Neural progenitor cell (in vitro differentiated cells): ENCODE measurements at regions not wholly inside any gene's neighbourhood (a gene's known extent, or its start where the extent isn't known, plus 50 kb on each side); places are given as distances from the start of the nearest gene placed in this dataset.

ENCODE experiments used
- EZH2 ChIP-seq: fragments of 200-600 bp; sonication (generic); IDR thresholded peaks from 2 replicates; pipeline ENCODE4 v1.6.1; 2017; ENCODE audit warnings: antibody characterized with exemption, mild to moderate bottlenecking, moderate library complexity
- EZH2phosphoT487 ChIP-seq: fragments of 200-600 bp; sonication (generic); IDR thresholded peaks from 2 replicates; pipeline ENCODE4 v1.6.1; 2017; ENCODE audit warnings: antibody characterized with exemption
- TF ChIP-seq, protein P1 (sequence below): fragments of 200-600 bp; sonication (generic); IDR thresholded peaks from 2 replicates; pipeline ENCODE4 v1.5.1; 2017; ENCODE audit warnings: antibody characterized with exemption, mild to moderate bottlenecking

DNA sequence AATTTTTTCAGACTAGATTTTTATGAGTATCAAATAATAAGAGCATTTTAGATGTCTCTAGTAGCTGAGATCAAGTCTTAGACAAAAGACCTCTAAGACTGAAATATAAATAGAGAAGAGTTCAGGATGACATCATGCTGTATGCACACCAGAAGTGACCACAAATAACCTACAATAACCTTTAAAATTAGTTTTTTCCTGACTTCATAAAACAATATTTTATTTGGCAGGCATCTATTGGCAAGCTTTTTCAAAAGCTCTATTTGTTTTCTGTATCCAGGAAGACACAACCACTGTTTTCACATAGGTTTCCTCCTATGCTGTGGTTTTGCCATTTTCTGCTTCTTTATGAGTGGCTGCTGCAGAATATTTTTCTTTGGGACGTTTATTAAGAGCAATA lies 359.1 kb downstream of the CRPPA start:
- TF ChIP-seq, protein P1, sequence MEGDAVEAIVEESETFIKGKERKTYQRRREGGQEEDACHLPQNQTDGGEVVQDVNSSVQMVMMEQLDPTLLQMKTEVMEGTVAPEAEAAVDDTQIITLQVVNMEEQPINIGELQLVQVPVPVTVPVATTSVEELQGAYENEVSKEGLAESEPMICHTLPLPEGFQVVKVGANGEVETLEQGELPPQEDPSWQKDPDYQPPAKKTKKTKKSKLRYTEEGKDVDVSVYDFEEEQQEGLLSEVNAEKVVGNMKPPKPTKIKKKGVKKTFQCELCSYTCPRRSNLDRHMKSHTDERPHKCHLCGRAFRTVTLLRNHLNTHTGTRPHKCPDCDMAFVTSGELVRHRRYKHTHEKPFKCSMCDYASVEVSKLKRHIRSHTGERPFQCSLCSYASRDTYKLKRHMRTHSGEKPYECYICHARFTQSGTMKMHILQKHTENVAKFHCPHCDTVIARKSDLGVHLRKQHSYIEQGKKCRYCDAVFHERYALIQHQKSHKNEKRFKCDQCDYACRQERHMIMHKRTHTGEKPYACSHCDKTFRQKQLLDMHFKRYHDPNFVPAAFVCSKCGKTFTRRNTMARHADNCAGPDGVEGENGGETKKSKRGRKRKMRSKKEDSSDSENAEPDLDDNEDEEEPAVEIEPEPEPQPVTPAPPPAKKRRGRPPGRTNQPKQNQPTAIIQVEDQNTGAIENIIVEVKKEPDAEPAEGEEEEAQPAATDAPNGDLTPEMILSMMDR, result no peak
- TF ChIP-seq EZH2 (no peak), EZH2phosphoT487 (no peak)
